Loucy (cell line): ENCODE measurements at regions not wholly inside any gene's neighbourhood (a gene's known extent, or its start where the extent isn't known, plus 50 kb on each side); places are given as distances from the start of the nearest gene placed in this dataset.

ENCODE experiments used
- H2AFZ ChIP-seq: fragments of 200-600 bp; sonication (generic); 2 replicates; pipeline ENCODE4 v1.6.0; 2016; ENCODE audit warnings: antibody characterized with exemption, mild to moderate bottlenecking, low read length, moderate library complexity
- H3F3A ChIP-seq: fragments of 200-600 bp; 2 replicates; pipeline ENCODE4 v1.6.0; 2016; ENCODE audit warnings: antibody characterized with exemption, low read depth, mild to moderate bottlenecking
- H3K27me3 ChIP-seq: fragments of 200-600 bp; sonication (generic); 2 replicates; pipeline ENCODE4 v1.6.1; 2014; ENCODE audit warnings: low read length, mild to moderate bottlenecking; ENCODE audit not compliant: insufficient read depth, poor library complexity, severe bottlenecking
- H3K36me3 ChIP-seq: fragments of 200-600 bp; sonication (generic); 2 replicates; pipeline ENCODE4 v1.6.1; 2016; ENCODE audit warnings: low read length; ENCODE audit not compliant: insufficient read depth
- H3K4me1 ChIP-seq: fragments of 200-600 bp; sonication (generic); 2 replicates; pipeline ENCODE4 v1.5.1; 2014; ENCODE audit warnings: low read length, mild to moderate bottlenecking; ENCODE audit not compliant: insufficient read depth, poor library complexity, severe bottlenecking
- H3K4me2 ChIP-seq: fragments of 200-600 bp; sonication (generic); 2 replicates; pipeline ENCODE4 v1.6.0; 2014; ENCODE audit warnings: antibody characterized with exemption, low read length, low read depth, mild to moderate bottlenecking; ENCODE audit not compliant: poor library complexity, severe bottlenecking
- H3K4me3 ChIP-seq: fragments of 200-600 bp; sonication (generic); 2 replicates; pipeline ENCODE4 v1.5.1; 2014; ENCODE audit warnings: low read length, mild to moderate bottlenecking, mixed read lengths; ENCODE audit not compliant: poor library complexity, severe bottlenecking
- H3K79me2 ChIP-seq: fragments of 200-600 bp; sonication (generic); 2 replicates; pipeline ENCODE4 v1.6.1; 2014; ENCODE audit warnings: low read length; ENCODE audit not compliant: insufficient read depth
- H3K9ac ChIP-seq: fragments of 200-600 bp; sonication (generic); 2 replicates; pipeline ENCODE4 v1.6.0; 2014; ENCODE audit warnings: mild to moderate bottlenecking, low read depth, low read length, moderate library complexity; ENCODE audit not compliant: poor library complexity, severe bottlenecking
- H3K9me2 ChIP-seq: fragments of 200-600 bp; sonication (generic); replicated peaks from 2 replicates; pipeline ENCODE4 v1.6.1; 2016; ENCODE audit warnings: low read depth, low read length, mixed read lengths
- H3K9me3 ChIP-seq: fragments of 200-600 bp; sonication (generic); 2 replicates; pipeline ENCODE4 v1.6.1; 2014; ENCODE audit warnings: mild to moderate bottlenecking, antibody characterized with exemption, low read length, low read depth; ENCODE audit not compliant: insufficient read depth
- H4K20me1 ChIP-seq: fragments of 200-600 bp; sonication (generic); 2 replicates; pipeline ENCODE4 v1.6.0; 2014; ENCODE audit warnings: antibody characterized with exemption, low read length, mild to moderate bottlenecking; ENCODE audit not compliant: insufficient read depth, poor library complexity, severe bottlenecking
- EZH2phosphoT487 ChIP-seq: fragments of 200-600 bp; IDR thresholded peaks from 2 replicates; pipeline ENCODE4 v1.6.1; 2018; ENCODE audit warnings: antibody characterized with exemption, mild to moderate bottlenecking, moderate library complexity, borderline replicate concordance
- TF ChIP-seq, protein P1 (sequence below): fragments of 200-600 bp; sonication (generic); conservative IDR thresholded peaks from 2 replicates; pipeline ENCODE4 v1.5.1; 2014; ENCODE audit warnings: mild to moderate bottlenecking, antibody characterized with exemption, low read length

DNA sequence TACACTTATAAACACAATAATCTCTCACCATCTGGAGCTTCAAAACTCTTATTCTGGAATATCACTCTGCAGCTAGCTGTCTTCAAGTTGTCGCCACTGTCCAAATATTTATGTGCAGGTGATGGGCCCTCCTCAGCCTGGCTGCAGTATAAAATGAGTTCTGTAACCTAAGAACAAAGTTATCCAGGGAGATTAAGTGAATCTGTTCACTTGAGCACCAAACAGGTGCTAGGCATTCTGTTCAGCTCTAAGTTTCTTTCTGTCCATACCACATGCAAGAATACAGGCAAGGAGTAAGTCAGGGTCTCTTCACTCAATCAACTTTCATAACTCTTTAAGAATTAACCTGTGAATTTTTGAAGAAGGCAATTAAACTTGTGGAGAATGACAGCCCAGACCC is 344.1 kb downstream of the PLK2 start:
- Histone ChIP-seq H3K9me2 (no peaks in the 10 kb centered on the region), H3K27me3 (no peaks in the 10 kb centered on the region), H3K9me3 (no peaks in the 10 kb centered on the region), H3K36me3 (no peaks in the 10 kb centered on the region), H3K4me1 (no peaks in the 10 kb centered on the region), H3K4me2 (no peak overlapping the region), H3F3A (no peaks in the 10 kb centered on the region), H3K79me2 (no peaks in the 10 kb centered on the region), H3K9ac (no peak overlapping the region), H3K4me3 (no peak overlapping the region), H4K20me1 (no peaks in the 10 kb centered on the region), H2AFZ (no peak overlapping the region)
- TF ChIP-seq EZH2phosphoT487, result no peak
- TF ChIP-seq, protein P1, sequence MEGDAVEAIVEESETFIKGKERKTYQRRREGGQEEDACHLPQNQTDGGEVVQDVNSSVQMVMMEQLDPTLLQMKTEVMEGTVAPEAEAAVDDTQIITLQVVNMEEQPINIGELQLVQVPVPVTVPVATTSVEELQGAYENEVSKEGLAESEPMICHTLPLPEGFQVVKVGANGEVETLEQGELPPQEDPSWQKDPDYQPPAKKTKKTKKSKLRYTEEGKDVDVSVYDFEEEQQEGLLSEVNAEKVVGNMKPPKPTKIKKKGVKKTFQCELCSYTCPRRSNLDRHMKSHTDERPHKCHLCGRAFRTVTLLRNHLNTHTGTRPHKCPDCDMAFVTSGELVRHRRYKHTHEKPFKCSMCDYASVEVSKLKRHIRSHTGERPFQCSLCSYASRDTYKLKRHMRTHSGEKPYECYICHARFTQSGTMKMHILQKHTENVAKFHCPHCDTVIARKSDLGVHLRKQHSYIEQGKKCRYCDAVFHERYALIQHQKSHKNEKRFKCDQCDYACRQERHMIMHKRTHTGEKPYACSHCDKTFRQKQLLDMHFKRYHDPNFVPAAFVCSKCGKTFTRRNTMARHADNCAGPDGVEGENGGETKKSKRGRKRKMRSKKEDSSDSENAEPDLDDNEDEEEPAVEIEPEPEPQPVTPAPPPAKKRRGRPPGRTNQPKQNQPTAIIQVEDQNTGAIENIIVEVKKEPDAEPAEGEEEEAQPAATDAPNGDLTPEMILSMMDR, result no peak

DNA sequence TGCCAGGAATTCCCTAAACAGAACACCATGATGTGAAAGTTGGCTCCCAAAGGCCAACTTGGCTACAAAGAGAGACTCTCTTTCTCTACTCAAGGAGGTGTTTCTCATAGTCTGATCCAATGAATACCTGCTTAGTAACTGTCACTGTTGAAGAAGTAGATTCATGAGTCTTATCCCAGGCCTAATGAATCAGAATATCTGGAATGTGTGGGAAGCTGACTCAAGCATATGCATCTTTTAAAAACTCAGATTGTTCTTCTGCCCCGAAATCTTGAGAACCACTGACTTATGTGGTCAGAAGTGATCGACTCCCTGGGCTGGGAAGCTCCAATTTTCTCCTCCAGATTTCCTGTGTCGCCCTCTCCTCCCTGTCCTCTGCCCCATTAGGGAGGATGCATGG is 345.6 kb downstream of the PLK2 start:
- Histone ChIP-seq H3K4me1 (no peaks in the 10 kb centered on the region), H3K9me3 (no peaks in the 10 kb centered on the region), H3F3A (no peaks in the 10 kb centered on the region), H3K79me2 (no peaks in the 10 kb centered on the region), H3K27me3 (no peaks in the 10 kb centered on the region), H3K9me2 (no peaks in the 10 kb centered on the region), H2AFZ (no peak overlapping the region), H3K4me2 (no peak overlapping the region), H3K4me3 (no peak overlapping the region), H3K36me3 (no peaks in the 10 kb centered on the region), H4K20me1 (no peaks in the 10 kb centered on the region), H3K9ac (no peak overlapping the region)
- TF ChIP-seq, protein P1, result no peak
- no peak for TF ChIP-seq EZH2phosphoT487

DNA sequence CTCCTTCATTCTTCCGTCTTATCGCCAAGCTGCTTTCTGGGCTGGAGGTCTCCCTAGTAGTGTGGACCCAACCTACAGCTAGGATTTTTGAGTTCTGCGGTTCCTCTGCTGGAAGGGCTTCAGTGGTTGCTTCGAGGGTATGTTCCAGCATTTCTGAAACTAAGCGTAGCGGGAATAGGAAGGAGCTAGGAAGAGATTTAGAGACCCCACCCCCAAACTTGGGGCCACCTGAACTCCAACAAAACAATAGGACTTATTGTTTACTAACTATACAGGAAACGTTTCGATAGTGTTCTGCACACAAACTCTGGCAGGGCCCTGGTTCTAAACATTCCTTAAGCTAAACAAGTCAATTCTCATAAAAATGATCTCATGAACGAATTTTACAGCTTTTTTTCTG is 346.7 kb downstream of the PLK2 start:
- no peaks in the 10 kb centered on the region for H4K20me1 ChIP-seq

More for the DNA sequence above, 346.7 kb downstream of the PLK2 start:
- no peak overlapping the region for H2AFZ ChIP-seq
- no peaks in the 10 kb centered on the region for H3K79me2 ChIP-seq
- H3K36me3 ChIP-seq, result no peaks in the 10 kb centered on the region
- no peak overlapping the region for H3K4me3 ChIP-seq
- no peak overlapping the region for H3K9ac ChIP-seq
- no peaks in the 10 kb centered on the region for H3K9me3 ChIP-seq
- H3K9me2 ChIP-seq, result no peaks in the 10 kb centered on the region
- H3F3A ChIP-seq, result no peaks in the 10 kb centered on the region
- no peak for TF ChIP-seq EZH2phosphoT487
- TF ChIP-seq, protein P1, result no peak
- H3K4me1 ChIP-seq, result no peaks in the 10 kb centered on the region
- H3K27me3 ChIP-seq, result no peaks in the 10 kb centered on the region
- H3K4me2 ChIP-seq, result no peak overlapping the region
